ENCODE measurements at regions not wholly inside any gene's neighbourhood (a gene's known extent, or its start where the extent isn't known, plus 50 kb on each side); places are given as distances from the start of the nearest gene placed in this dataset.

DNA sequence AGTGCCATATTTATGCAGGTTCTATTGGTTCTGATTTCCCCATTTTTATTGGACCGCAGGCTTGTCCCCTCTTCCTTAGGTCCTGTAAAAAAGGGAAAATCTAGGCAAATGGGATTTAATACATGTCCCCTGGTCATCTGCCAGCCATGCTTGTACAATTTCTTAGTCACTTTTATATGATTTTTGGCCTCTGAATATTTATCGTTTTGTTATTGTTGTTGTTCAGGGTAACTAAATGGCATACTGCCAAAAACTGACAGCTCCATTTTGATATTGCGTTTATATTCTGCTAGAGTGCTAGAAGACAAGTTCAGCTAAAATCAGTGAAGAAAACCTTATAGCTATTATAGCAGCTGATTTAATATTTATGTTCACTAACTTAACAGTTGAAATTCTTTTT is 770.2 kb upstream of the FAM174A start:
- TF ChIP-seq NFYB (CRISPR knock-in tag; conservative IDR thresholded peaks at IDR 0.05; ENCODE audit: low read depth) (no peak), NR2C2 (CRISPR knock-in tag; IDR thresholded peaks at IDR 0.05) (no peak), FOXP1 (CRISPR knock-in tag; IDR thresholded peaks at IDR 0.05; ENCODE audit: borderline replicate concordance) (no peak), SMAD3 (CRISPR knock-in tag; IDR thresholded peaks at IDR 0.05; ENCODE audit: borderline replicate concordance) (no peak), ESRRA (CRISPR knock-in tag; IDR thresholded peaks at IDR 0.05; ENCODE audit: borderline replicate concordance) (no peak), RELA (CRISPR knock-in tag; IDR thresholded peaks at IDR 0.05; ENCODE audit: borderline replicate concordance) (no peak)
- TF ChIP-seq, protein P1, sequence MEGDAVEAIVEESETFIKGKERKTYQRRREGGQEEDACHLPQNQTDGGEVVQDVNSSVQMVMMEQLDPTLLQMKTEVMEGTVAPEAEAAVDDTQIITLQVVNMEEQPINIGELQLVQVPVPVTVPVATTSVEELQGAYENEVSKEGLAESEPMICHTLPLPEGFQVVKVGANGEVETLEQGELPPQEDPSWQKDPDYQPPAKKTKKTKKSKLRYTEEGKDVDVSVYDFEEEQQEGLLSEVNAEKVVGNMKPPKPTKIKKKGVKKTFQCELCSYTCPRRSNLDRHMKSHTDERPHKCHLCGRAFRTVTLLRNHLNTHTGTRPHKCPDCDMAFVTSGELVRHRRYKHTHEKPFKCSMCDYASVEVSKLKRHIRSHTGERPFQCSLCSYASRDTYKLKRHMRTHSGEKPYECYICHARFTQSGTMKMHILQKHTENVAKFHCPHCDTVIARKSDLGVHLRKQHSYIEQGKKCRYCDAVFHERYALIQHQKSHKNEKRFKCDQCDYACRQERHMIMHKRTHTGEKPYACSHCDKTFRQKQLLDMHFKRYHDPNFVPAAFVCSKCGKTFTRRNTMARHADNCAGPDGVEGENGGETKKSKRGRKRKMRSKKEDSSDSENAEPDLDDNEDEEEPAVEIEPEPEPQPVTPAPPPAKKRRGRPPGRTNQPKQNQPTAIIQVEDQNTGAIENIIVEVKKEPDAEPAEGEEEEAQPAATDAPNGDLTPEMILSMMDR (IDR thresholded peaks at IDR 0.05), result no peak
- TF ChIP-seq, protein P2, sequence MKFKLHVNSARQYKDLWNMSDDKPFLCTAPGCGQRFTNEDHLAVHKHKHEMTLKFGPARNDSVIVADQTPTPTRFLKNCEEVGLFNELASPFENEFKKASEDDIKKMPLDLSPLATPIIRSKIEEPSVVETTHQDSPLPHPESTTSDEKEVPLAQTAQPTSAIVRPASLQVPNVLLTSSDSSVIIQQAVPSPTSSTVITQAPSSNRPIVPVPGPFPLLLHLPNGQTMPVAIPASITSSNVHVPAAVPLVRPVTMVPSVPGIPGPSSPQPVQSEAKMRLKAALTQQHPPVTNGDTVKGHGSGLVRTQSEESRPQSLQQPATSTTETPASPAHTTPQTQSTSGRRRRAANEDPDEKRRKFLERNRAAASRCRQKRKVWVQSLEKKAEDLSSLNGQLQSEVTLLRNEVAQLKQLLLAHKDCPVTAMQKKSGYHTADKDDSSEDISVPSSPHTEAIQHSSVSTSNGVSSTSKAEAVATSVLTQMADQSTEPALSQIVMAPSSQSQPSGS (CRISPR knock-in tag; IDR thresholded peaks at IDR 0.05; ENCODE audit: borderline replicate concordance, low read depth), result no peak
- TF ChIP-seq, protein P3, sequence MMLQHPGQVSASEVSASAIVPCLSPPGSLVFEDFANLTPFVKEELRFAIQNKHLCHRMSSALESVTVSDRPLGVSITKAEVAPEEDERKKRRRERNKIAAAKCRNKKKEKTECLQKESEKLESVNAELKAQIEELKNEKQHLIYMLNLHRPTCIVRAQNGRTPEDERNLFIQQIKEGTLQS (CRISPR knock-in tag; conservative IDR thresholded peaks at IDR 0.05), result no peak
- TF ChIP-seq, protein P4, sequence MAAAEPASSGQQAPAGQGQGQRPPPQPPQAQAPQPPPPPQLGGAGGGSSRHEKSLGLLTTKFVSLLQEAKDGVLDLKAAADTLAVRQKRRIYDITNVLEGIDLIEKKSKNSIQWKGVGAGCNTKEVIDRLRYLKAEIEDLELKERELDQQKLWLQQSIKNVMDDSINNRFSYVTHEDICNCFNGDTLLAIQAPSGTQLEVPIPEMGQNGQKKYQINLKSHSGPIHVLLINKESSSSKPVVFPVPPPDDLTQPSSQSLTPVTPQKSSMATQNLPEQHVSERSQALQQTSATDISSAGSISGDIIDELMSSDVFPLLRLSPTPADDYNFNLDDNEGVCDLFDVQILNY (CRISPR knock-in tag; IDR thresholded peaks at IDR 0.05), result no peak

All from WTC11 (cell line).